Pulmonary artery endothelial cell (primary cell): ENCODE measurements at regions not wholly inside any gene's neighbourhood (a gene's known extent, or its start where the extent isn't known, plus 50 kb on each side); places are given as distances from the start of the nearest gene placed in this dataset.

Source experiments
- DNase-seq: peaks from one replicate; pipeline ENCODE4 v3.0.0-alpha.2; 2011; ENCODE audit warnings: low read depth, low spot score

DNA sequence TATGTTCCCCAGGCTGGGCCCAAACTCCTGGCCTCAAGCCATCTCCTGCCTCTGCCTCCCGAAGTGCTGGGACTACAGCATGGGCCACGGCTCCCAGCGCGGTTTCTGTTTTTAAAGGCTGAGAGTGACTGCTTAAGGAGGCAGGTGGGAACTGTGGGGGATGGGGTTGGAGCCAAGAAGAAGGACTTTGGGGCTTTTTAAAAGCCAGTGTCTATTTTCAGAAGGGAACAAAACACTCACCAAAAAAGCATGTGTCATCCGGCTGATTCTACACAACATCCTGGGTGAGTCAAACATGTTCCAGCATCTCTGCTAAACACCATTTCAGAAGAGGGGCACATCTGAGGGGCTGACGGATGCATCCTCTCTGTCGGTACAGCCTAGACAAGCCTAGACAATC, 824.5 kb downstream of the TYW1 start:
- no peak for DNase-seq

DNA sequence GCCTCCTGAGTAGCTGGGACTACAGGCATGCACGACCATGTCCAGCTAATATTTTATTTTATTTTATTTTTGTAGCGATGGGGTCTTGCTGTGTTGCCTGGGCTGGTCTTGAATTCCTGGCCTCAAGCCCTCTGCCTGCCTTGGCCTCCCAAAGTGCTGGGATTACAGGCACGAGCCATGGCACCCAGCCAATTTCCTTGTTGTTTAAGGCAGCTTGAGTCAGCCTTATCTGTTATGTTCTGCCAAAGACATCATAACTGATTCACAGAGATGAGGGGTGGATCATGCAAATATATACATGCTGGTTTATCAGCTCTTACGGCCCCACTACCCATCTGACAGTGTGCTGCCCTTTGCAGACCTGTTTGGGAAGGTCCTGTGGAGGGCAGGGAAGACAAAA, 826.7 kb downstream of the TYW1 start:
- no peak for DNase-seq

DNA sequence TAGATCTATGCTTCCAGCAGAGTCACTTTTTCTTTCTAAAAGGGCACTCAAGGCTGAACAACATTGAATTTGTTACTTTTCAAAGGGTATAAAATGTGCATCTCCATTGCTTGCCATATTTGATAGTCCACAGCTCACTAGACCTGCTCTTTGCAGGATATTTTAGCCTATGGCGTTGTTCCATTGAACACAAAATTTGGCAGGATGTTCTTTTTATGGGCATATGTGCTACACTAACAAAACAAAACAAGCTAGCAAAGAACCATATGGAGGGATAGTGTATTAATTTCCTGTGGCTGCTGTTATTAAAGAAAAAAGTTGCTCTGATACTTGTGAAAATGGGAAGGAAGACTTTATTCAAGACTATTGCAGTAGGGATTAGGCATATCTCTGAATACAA, 828.7 kb downstream of the TYW1 start:
- DNase-seq: no peak

DNA sequence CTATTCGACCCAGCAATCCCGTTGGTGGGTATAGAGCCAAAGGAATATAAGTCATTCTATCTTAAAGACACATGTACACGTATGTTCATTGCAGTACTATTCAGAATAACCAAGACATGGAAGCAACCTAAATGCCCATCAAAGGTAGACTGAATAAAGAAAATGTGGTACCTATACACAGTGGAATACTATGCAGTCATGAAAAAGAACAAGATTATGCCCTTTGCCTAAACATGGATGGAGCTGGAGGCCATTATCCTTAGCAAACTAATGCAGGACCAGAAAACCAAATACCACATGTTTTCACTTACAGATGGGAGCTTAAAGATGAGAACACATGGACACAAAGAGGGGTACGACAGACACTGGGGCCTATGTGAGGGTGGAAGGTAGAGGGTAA, 845.3 kb downstream of the TYW1 start:
- DNase-seq: no peak

DNA sequence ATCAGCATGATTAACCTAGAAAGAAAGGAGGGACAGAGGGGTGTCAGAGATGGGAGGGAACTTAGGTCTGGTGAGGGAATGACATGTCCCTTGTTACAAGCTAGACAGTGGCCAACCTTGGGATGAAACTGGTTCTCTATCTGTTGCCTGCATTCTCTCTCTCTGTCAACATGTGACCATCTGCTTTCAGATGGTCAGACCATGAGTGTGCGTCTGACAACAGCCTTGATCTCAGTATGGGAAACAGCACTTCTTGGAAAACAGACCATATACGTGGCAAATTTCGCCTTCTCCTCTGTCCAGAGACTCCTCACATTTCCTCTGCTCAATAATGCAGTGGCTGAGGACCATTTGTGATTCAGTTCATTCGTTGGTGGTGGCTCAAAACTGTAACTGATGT, 845.9 kb downstream of the TYW1 start:
- no peak for DNase-seq

DNA sequence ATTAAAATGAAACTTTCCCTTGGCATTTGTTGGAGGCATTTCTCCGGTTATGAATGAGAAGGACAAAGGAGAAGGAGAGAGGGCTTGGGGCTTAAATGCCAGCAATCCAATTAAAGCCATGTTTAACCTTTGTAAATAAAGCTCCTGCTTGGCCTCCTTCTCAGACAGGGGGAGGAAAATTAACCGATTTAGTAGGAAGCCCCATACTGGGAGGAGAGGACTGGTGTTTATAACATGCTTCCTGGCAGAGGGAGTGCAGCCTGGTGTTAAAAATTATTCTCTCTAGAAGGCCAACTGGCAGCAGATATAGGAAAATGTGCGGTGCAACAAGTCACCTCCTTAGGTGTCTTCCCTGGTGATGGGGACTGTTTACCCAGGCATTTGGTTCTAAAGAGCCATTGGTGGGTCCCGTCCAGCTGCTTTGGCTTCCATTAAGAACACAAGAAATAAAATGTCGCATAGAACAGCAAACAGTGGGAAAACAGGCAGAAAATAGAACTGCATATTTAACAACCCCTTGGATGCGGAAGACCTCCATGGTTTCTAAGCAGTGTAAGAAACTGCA, 846.5 kb downstream of the TYW1 start:
- no peak for DNase-seq

DNA sequence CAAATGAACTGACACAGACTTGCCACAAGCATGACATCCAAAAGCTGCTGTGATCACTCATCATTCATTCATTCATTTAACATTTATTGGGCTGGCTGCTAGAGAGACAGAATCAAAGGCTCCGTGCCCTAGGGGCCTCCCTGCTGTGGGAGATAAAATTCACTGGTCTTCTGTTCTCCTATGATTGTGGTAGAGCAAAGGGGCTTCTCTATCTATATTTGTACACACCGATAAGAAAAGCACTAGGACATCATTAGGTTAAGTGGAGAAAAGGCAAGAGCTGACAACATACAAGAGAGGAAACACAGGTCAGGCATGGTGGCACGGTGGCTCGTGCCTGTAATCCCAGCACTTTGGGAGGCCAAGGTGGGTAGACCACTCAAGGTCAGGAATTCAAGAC, 847.0 kb downstream of the TYW1 start:
- no peak for DNase-seq

DNA sequence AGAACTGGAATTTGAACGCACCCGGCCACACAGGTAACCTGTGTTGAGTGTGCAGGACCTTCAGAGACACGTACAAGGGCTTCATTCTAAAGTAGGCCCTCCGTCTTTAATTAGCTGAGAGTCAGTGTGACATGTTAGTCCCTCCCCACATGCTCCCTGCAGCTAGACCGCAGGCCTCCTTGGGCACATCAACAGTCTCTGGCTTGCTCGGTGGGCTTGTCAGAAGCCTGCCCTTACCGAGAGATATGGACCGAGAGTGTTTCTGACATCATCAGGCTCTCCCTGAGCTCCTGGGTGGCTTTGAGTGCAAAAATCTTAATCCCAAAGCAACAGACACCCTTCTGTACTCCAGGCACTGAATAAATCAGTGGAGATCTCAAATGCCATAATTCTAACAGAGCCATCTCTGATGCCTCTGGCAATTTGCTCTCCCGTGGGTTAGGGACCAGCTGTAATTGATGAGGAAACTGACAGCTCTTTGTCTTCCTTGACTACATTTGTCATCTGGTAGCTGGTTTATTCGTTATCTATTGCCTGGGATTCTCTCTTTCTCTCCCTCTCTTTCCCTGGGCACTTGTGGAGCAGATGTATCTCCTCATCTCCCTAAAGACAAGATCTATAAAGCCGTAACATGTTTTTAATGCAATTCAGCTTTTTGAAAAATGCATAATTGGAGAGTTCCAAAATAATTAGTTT, 850.6 kb downstream of the TYW1 start:
- DNase-seq: no peak

DNA sequence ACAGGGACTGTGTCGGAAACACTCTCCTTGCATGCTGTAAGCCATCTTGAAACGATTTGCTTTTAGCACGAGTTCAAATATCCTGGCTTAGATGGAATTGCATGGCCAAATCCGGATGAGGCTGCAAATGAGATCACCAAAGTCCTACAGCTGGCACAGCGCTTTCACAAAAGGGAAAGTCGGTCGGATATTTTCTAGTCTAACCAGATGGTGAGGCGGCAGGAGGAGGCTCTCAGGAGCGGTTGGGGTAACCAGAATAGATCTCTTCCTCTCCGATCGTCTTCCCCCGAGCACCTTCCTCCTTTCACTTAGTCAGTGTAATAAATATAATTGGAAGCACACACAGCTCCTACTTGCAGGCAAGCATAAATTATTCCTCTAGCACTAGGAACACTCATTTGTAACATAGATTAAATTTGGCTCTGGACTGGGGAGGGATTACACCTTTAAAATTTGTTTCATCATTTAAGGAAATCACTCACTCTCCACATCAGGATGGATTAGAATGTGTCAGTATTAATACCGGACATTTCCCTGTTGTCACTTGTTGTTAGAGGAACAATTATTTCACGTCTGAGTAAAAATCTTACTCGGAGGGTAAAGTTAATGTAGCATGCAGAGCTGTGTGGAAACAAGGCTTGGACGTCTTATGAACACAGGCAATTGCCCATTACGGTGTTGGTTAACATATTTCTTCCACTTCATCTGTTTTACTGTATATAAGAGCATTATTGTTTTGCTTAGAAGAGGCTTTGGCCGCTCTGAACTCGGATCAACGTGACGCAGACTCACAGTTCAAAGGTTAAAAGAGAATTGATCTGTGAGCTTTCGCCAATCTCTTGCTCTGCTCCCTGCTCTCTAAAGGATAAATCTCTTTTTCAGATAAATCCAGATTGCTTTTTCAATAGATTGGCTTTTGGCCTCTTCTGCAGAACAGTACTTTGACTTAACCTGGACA, 857.9 kb downstream of the TYW1 start:
- no peak for DNase-seq

DNA sequence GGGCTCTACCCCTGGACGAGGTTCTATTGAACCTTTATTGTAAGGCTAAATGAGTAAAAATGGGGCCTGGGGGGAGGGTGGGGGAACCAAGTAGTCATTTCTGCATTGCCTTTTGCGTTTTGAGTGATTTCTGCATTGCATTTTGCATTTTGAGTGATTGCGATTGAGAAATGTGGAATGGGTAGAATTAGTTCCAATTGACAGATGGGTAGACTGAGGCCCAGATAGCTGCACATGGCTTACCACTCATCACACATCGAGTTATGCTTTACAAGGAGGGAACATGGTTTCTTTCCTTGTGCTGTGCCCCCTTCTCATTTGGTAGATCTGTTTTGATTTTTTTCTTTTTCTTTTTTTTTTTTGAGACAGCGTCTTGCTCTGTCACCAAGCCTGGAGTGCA, 858.7 kb downstream of the TYW1 start:
- DNase-seq: no peak

DNA sequence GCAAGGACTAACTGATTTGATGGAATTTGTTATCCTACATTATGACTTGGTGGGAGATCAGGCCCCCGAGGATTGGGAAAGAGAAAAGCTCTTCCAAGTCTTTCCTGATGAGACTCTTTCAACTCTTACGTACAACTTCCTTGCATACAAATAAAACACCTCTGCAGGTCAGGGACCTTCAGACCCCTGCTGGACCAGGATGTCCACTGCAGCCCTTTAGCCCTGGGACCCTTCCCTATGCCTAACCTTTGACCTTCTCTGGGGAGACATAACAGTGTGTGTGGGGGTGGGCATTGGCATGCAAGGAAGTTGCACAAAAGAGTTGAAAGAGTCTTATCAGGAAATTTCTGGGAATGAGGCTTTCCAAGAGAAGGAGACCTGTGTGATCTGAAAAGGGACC, 859.4 kb downstream of the TYW1 start:
- no peak for DNase-seq

DNA sequence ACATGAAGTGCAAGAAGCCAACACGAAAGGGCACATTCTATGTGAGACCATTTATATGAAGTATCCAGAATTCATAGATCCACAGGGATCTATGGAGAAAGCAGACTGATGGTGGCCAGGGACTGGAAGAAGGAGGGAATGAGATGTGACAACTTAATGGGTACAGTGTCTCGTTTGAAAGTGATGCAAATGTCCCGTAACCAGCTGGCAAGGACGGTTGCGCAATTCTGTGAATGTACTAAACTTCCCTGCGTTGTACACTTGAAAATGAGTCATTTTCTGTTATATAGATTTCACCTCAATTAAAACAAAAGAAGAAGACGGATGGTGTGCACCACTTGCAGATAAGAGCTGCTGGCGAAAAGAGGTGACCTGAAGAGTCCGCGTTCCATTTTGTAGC, 861.1 kb downstream of the TYW1 start:
- DNase-seq: no peak

DNA sequence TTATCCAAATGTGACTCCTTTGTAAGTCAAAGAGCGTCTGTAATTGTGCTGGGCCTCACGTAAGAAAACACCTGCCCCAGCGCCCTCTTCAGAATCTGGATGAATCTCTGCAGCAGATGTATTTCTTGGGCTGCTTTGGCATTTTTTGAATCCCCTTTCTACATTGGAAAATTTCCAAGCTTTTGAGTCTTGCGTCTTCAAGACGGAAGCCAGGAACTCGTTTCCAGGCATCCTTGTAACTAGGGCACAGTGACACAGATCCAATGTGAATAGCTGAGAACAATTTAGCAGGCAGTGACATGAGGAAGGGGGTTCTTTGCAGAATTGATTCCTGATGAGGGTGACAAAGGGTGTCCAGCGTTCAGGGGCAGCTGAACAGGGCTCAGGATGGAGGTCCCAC, 862.3 kb downstream of the TYW1 start:
- DNase-seq: no peak

DNA sequence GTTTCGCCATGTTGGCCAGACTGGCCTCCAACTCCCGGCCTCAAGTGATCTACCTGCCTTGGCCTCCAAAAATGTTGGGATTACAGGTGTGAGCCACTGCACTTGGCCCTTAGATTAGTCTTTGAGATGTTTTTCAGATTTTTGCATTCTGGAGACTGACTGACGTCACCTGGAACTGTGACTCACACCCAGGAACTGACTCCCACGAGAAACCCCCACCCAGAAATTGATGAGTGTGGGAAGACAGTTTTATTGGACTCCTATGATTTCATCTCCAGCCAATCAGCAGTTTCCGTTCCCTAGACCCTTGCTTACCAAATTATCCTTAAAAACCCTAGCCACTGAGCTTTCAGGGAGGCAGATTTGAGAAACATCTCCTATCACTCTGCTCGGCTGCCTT, 867.3 kb downstream of the TYW1 start:
- DNase-seq: no peak

DNA sequence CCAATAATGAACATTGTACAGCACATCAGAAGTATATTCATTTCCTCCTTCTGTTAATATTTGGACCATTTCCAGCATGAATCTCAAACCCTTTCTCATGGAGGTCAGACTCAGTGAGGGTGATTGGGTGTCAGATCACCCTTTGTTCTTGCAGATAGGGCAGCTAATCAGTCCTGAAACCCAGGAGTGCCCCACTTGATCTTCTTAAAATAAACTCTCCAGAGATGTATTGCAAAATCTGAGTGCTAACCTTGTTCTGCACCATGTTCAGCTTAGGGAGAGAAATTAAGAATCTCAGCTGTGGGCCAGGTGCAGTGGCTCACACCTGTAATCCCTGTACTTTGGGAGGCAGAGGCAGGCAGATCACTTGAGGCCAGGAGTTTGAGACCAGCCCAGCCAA, 869.4 kb downstream of the TYW1 start:
- DNase-seq: no peak

DNA sequence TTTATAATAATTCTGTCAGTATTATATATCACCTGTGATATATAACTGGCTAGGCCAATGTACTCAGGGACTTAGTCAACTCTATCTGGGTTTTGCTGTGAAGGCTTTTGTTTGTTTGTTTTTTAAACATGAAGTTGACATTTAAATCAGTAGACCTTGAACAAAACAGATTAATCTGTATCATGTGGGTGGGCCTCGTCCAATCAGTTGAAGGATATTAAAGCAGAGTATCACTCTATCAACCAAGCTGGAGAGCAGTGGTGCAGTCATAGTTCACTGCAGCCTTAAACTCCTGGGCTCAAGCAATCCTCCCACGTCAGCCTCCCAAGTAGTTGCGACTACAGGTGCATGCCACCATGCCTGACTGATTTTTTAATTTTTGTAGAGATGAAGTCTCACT, 870.2 kb downstream of the TYW1 start:
- no peak for DNase-seq

DNA sequence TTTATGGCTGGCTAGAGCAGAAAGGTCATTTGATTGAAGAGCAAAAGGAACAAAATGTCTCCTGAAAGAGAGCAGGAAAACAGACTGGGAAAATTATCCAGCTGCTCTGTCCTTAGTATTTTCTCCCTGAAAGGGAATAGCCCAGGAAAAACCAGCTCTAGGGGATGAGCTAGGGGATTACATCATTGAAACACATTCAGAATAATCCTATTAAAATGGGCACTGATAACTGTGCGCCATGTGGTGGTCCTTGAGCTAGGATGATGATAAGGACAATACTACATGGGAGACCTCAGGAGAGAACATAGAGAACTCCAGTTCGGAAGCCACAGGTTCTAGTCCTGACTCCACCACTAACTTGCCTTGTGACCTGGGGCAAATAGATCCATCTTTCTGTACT, 873.8 kb downstream of the TYW1 start:
- no peak for DNase-seq

DNA sequence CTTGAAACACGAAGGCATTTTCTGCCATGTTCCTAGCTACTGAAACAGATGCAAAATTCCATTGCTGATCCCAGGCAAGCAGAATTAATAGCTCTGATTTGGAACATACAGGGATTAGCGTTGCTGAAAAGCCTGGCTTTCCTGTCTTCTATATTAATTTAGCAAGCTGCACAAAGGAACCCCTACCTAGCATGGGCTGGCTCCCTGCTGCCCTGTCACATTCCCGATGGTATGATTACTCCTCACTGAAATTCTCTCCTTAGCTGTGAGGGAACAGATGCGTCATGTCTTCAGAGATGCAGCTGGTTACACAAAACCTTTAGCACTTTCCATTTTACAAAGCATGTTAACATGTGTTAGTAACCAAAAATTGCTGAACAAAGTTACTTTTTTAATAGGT, 878.9 kb downstream of the TYW1 start:
- no peak for DNase-seq

DNA sequence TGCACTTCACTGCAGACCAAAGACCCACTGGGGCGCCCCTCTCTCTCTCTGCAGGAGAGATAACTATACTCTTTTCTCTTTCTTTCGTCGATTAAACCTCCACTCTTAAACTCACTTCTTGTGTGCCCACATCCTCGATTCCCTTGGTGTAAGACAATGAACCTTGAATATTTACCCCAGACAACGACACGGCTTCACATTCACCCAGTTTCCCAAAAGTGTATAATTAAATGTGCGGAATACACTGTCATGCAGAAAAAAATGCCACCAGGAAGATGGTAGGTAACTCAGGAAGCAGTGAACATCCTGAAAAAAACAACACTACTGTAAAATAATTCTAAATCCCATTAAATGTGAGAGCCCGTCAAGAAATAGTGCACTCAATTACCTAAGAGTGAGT, 882.2 kb downstream of the TYW1 start:
- no peak for DNase-seq

DNA sequence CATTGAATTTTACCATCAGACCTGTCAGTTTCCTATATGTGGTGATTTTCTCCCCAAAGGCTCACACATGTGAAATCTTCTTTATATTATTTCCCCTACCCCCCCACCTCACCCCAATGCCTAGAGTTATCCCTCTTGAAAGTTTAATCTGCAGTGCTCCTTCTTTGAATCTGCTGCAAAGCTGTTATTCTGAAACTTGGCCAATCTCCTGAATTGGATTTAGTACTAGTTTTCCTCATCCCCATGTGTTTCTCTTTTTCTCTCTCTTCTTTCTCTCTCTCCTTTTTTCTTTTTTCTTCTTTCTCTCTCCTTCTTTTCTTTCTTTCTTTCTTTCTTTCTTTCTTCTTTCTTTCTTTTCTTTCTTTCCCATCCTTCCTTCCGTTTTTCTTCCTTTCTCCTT, 886.2 kb downstream of the TYW1 start:
- no peak for DNase-seq

DNA sequence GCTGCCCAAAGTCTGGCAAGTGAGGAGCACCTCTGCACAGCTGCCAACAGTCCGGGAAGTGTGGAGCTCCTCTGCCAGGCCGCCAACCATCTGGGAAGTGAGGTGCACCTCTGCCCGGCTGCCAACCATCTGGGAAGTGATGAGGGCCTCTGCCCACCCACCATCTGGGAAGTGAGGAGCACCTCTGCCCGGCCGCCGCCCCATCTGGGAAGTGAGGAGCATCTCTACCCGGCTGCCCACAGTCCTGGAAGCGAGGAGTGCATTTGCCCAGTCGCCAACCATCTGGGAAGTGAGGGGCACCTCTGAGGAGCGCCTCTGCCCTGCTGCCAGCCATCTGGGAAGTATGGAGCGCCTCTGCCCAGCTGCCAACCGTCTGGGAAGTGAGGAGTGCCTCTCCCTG, 893.7 kb downstream of the TYW1 start:
- DNase-seq: no peak

DNA sequence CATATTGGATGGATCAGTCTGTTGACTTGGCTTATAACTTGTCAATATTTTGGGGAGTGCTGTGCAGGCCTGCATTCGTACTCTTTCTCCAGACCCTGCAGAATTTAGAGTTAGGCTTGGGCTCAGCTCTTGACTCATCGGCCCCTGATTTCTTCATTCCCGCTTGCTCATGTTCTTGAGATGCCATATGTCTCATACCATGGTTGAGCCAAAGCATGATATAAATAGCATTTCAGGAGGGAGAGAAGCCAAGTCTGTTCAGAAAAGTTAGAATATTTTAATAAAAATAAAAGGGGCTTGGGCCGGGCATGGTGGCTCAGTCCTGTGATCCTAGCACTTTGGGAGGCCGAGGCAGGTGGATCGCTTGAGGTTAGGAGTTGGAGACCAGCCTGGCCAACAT, 898.1 kb downstream of the TYW1 start:
- no peak for DNase-seq

DNA sequence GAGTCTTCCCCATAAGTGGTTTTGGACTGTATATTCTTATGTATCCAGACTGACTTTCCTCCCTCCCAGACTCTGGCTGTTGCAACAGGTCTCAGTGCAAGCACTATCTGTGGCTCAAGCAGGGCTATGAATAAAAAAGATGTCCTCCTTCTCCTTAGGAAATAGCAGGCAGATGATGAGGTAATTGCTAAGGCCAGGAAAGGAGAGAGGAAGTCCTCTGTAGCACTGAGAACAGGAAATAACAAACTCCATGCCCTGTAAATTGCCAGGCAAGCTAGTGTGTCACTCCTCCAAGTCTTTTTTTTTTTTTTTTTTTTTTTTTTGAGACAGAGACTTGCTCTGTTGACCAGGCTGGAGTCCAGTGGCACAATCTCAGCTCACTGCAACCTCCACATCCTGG, 900.1 kb downstream of the TYW1 start:
- DNase-seq: no peak
